ENCODE measurements at regions not wholly inside any gene's neighbourhood (a gene's known extent, or its start where the extent isn't known, plus 50 kb on each side); places are given as distances from the start of the nearest gene placed in this dataset.

DNA sequence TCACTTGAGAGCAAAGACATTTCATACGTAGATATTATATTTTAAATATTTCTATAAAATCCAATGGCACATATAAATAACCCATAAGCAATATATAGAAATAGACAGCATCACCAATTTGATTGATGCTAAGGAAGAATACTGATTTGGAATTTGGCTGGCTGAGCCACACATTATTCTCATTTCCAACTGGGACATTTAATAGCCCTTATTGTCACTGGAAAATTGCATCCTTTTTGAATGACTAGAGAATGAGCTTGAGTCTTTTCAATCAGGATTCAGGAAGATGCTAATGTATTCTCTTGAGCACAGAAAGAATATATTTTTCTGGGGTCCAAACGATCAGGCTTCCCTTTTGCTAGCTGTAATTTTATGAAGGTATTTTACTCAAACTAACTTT lies 70.9 kb upstream of the KCNH8 start:
- TF ChIP-seq EZH2 (IDR thresholded peaks at IDR 0.05; ENCODE audit: insufficient read depth, poor library complexity, severe bottlenecking) (no peak), EZH2phosphoT487 (IDR thresholded peaks at IDR 0.05; ENCODE audit: insufficient read depth, low read depth) (no peak)

All from GM23248 (cell line).